ENCODE measurements at regions not wholly inside any gene's neighbourhood (a gene's known extent, or its start where the extent isn't known, plus 50 kb on each side); places are given as distances from the start of the nearest gene placed in this dataset.
"Not testable (repeated sequence)": the region's sequence is repeated elsewhere in the genome, so short reads cannot be mapped to it uniquely, and the experiment has no call there.

- no peak for DNase-seq
These were observed 799.5 kb upstream of the ADGRL3 start for GRCh38 chr4:60400593-60400992.

- DNase-seq, result no peak
These were observed 796.1 kb upstream of the ADGRL3 start for GRCh38 chr4:60404027-60404426.

- DNase-seq, result no peak
These were observed 777.7 kb upstream of the ADGRL3 start for GRCh38 chr4:60422439-60422838.

GRCh38 chr4:60423573-60424184 is 776.4 kb upstream of the ADGRL3 start:
- not testable (repeated sequence) for DNase-seq

DNA sequence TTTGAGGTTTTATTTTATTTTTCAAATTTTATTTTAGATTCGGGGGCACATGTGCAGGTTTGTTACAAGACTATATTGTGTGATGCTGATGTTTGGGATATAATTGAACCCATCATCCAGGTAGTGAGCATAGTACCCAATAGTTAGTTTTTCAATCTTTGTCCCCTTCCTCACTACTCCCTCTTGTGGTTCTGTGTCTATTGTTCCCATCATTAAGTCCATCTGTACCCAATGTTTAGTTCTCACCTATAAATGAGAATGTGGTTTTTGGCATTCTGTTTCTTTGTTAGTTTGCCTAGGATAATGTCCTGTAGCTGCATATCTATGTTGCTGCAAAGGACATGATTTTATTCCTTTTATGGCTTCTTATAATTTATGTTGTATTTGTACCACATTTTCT is 767.2 kb upstream of the ADGRL3 start:
- no peak for DNase-seq

DNA sequence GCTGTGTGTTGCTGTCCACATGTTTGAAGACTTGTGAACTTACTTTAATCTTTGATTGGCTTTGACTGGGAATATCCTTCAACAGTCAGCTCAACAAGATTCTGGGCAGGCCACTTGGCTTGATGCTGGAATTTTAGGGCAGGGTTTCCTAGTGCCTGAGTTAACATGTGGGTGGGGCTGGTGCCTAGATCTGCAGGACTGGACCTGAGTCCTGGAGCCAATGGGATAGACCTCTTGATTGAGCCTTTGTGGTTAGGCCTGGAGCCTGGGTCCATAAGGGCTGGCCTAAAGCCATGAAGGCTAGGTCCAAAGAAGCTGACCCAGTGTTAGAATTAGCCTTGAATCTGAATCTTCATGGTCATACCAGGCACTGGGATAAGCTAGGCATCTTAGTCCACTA is 757.1 kb upstream of the ADGRL3 start:
- no peak for DNase-seq

- DNase-seq, result no peak
These were observed 756.3 kb upstream of the ADGRL3 start for GRCh38 chr4:60443796-60444195.

- DNase-seq, result no peak
These were observed 750.1 kb upstream of the ADGRL3 start for GRCh38 chr4:60450054-60450453.

- no peak for DNase-seq
These were observed 747.9 kb upstream of the ADGRL3 start for GRCh38 chr4:60452266-60452665.

DNA sequence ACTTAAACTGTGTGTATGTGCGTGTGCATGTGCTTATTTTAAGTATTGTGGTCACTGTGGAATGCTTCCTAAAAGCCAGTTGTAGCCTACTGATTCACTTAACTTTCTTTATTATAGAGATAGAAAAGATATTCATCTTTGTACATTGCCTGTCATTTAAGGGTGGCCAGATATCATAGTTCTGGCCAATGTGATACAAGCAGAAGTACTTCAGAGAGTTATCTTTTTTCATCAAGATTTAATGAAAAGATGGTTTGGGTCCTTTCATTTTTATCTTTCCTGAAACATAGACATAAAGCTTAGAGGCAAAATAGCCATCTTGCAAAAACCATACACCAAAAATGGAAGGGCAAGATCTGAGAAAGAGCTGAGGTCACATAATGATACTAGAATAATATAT is 744.7 kb upstream of the ADGRL3 start:
- DNase-seq, result no peak

DNA sequence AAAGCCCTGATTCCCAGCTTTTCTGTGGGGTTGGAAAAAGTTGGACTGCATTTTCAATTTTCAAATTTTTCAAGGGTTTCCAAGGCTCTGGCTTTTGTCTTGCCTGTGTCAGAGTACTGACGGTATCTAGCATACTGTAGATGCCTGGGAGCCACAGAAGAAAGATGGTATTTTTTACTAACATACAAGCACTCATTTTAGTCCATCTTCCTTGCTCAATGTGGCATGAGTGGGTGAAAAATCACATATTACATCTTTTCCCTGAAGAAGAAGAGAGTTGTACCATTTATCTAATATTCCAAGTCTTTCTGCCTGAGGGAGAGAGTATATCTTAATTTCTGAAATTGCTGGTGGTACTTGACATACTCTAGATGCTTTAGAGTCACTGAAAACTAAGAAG is 738.6 kb upstream of the ADGRL3 start:
- no peak for DNase-seq

DNA sequence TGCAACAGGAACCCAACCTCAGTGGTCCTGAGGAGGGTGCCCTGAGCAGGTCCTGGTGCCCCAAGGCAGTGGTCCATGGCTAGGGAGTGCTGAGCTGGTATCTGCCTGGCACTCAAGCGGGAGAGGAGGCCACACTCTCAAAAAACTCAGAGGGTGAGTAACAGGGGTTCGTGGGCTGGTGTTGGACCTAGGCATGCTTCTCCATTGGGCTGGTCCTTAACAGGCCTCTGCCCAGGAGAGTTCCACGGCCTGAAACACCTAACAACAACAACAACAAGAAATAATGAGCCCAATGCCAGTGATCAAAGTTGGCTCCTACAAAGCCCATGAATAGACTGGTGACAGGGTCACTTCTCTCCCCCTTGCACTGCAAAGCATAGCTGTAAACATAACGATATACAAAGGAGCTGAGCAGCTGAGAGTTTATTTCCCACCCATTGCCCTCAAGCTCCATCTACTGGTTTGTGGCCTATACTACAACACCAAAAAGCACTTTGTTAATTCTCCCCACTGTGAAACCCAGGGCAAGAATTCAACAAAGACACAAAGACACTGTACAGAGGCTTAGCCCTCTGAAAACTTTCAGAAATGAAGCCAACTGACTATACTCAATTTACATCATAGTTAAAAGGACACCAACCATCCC is 736.1 kb upstream of the ADGRL3 start:
- DNase-seq, result no peak

GRCh38 chr4:60482921-60483351 is 717.2 kb upstream of the ADGRL3 start:
- peak; percentile 52 for DNase-seq

GRCh38 chr4:60485276-60485675 is 714.9 kb upstream of the ADGRL3 start:
- DNase-seq, result no peak

DNA sequence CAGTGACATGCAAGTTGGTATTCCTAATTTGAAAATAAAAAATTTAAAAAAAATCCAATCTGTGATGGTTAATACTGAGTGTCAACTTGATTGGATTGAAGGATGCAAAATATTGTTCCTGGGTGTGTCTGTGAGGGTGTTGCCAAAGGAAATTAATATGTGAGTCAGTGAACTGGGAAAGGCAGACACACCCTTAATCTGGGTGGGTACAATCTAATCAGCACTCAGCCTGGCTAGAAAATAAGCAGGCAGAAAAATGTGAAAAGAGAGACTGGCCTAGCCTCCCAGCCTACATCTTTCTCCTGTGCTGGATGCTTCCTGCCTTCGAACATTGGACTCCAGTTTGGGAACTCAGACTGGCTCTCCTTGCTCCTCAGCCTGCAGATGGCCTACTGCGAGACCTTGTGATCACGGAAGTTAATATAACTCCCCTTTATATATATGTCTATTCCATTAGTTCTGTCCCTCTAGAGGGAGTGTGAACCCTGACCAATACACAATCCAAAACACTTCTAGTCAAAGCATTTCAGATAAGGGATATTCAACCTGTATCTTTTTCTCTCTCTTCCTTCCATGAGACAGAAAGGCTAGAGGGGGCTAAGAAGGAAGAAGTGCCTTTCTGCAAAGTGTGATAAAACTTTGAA is 712.9 kb upstream of the ADGRL3 start:
- DNase-seq, result not testable (repeated sequence)

DNA sequence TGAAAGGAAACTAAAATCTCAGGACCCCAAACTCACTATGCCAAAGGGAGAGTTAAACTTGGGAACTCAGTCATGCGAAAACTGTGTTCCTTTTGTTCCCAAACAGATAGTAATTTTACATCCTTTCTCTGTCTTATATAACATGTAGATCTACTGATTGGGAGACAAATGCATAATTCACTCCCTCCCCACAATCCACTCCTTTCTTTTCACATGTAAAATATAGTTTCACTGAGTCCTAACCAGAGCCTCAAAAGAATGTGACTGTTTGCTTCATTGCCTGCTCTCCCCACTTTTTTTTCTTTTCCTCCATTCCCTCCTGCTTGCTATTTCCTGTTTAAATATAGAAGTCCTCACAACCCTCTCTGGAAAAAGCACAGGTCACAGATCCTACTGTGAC is 699.3 kb upstream of the ADGRL3 start:
- DNase-seq, result no peak

DNA sequence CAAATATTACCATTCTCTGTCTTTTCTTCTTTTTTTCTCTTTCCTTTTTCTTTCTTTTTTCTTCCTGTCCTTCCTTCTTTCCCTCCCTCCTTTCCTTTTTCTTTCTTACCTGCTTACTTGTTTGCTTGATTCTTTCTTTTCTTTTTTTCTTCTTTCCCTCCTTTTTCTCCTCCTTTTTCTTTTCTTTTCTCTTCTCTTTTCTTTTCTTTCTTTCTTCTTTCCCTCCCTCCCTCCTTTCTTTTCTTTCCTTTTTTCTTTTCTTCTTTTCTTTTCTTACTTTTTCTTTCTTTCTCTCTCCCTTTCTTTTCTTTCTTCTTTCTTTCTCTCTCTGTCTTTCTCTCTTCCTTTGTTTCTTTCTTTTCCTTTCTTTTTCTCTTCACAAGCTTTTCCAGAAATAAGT is 697.4 kb upstream of the ADGRL3 start:
- DNase-seq, result no peak

GRCh38 chr4:60506061-60506460 is 694.1 kb upstream of the ADGRL3 start:
- DNase-seq, result peak; percentile 83

GRCh38 chr4:60522265-60522664 is 677.9 kb upstream of the ADGRL3 start:
- no peak for DNase-seq

- DNase-seq, result no peak
These were observed 668.2 kb upstream of the ADGRL3 start for GRCh38 chr4:60531776-60532379.

DNA sequence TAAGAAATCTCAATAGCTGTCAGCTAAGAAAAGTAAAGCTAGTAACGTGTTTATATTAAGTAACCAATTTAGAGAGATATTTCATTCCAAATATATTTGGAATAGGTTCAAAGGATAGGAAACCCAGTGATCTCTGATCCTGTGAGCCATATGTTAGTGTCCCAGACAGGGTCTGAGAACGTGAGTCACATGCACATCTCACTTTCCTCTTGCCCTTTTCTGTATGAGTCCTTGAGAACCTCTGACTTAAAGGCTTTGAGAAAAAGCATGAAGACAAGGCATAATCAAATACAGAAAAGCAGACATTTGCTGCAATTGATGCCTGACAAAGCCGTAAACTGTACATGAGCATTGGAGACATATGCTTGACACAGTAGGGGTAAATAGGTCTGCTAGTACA is 655.1 kb upstream of the ADGRL3 start:
- no peak for DNase-seq

- no peak for DNase-seq
These were observed 637.8 kb upstream of the ADGRL3 start for GRCh38 chr4:60562334-60562733.

DNA sequence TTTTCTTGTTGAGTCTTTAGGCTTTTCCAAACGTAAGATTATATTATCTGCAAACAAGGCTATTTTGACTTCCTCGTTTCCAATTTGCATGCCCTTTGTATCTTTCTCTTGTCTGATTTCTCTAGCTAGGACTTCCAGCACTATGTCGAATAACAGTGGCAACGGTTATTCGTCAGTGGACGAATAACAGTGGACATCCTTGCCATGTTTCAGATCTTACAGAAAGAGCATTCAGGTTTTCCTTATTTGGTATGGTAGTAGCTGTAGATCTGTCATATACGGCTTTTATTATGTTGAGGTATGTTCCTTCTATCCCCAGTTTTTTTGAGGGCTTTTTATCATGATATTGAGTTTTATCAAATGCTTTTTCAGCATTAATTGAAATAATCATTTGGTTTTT is 634.6 kb upstream of the ADGRL3 start:
- no peak for DNase-seq

DNA sequence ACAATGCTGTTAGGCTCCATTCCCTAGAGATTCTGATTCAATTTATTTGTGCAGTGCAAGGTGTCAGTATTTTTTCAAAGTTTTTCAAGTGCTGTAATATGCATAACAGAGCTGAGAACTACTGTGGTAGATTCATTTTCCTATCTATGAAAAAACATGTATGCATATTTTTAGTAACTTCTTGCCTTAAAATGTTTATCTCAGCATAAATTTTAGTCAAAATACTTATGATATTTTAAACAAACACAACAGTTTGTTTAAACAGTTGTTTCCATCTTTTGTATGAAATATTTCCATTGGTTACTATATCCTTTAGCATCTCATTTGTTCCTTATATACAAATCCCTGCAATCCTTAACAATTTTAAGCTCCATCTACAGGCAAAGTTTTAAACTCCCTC is 624.8 kb upstream of the ADGRL3 start:
- no peak for DNase-seq

Data from islet precursor cell (in vitro differentiated cells).